BJ (cell line): ENCODE measurements at regions not wholly inside any gene's neighbourhood (a gene's known extent, or its start where the extent isn't known, plus 50 kb on each side); places are given as distances from the start of the nearest gene placed in this dataset.

Experiments used
- CTCF ChIA-PET: fragments of 350-600 bp; formaldehyde crosslinking; extraction: SDS; loops from one replicate; lab custom pipeline; 2021; ENCODE audit warnings: antibody characterized with exemption, inconsistent platforms; lab: Yijun Ruan, JAX
- POLR2A ChIA-PET: fragments of 300-600 bp; sonication (Branson Sonifier 250); formaldehyde crosslinking; extraction: SDS; loops from one replicate; lab custom pipeline; 2021; ENCODE audit warnings: antibody characterized with exemption; lab: Charles Lee
- DNase-seq: peaks from one replicate; pipeline ENCODE4 v3.0.0-alpha.2; 2011; ENCODE audit warnings: low read depth
- H3K27me3 ChIP-seq: 2 replicates; pipeline ENCODE4 v1.6.0; 2011; ENCODE audit warnings: low read length; ENCODE audit not compliant: control insufficient read depth, insufficient read depth
- H3K36me3 ChIP-seq: 2 replicates; pipeline ENCODE4 v1.5.1; 2011; ENCODE audit warnings: low read length; ENCODE audit not compliant: control insufficient read depth, insufficient read depth
- H3K4me3 ChIP-seq: 2 replicates; pipeline ENCODE4 v1.5.1; 2011; ENCODE audit warnings: low read depth, mild to moderate bottlenecking, control low read depth, low read length
- TF ChIP-seq, protein P1 (sequence below): IDR thresholded peaks from 2 replicates; pipeline ENCODE4 v1.5.1; 2011; ENCODE audit warnings: low read depth, mild to moderate bottlenecking, control low read depth, inconsistent platforms, low read length, moderate library complexity; ENCODE audit not compliant: insufficient read depth

DNA sequence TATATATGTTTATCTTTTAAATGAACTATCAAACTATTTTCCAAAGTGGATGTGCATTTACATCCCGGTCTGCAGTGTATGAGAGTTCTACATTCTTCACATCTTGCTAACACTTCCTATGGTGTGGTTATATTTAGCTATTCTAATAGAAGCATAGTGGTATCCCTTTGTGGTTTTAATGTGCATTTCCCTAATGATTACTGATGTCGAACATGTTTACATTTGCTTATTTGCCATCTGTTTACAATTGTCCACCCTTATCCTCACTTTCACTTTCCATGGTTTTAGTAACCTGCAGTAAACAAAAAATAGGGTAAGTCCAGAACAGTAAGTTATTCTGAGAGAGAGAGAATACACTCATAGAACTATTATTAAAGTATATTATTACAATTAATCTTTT is 360.5 kb upstream of the NAALADL2 start:
- TF ChIP-seq, protein P1, sequence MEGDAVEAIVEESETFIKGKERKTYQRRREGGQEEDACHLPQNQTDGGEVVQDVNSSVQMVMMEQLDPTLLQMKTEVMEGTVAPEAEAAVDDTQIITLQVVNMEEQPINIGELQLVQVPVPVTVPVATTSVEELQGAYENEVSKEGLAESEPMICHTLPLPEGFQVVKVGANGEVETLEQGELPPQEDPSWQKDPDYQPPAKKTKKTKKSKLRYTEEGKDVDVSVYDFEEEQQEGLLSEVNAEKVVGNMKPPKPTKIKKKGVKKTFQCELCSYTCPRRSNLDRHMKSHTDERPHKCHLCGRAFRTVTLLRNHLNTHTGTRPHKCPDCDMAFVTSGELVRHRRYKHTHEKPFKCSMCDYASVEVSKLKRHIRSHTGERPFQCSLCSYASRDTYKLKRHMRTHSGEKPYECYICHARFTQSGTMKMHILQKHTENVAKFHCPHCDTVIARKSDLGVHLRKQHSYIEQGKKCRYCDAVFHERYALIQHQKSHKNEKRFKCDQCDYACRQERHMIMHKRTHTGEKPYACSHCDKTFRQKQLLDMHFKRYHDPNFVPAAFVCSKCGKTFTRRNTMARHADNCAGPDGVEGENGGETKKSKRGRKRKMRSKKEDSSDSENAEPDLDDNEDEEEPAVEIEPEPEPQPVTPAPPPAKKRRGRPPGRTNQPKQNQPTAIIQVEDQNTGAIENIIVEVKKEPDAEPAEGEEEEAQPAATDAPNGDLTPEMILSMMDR = no peak

DNA sequence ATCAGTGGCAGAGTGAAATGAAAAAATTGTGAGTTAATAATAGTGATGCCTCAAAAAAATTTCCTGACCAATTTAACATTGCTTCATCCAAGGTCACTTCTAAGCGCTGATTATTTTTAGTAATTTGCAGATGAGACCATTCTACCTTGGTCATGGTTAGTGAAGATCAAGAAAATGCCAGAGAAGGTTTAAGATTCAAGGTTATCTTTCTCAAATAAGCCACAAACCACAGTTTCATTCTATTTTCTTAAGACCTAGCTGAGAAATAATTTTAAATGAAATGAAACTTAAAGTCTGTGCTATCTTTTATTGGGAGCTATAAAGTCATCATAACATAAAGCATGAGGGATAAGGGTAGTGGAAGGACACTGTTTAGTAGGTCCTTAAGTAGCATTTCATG is 353.9 kb upstream of the NAALADL2 start:
- Histone ChIP-seq H3K4me3 (no peak overlapping the region), H3K36me3 (no peaks in the 10 kb centered on the region), H3K27me3 (no peaks in the 10 kb centered on the region)
- ChIA-PET POLR2A (no interaction called here), CTCF (no interaction called here)
- TF ChIP-seq, protein P1 = no peak
- no peak for DNase-seq

More for the DNA sequence above, 360.5 kb upstream of the NAALADL2 start:
- Histone ChIP-seq H3K36me3 (no peaks in the 10 kb centered on the region), H3K27me3 (no peaks in the 10 kb centered on the region), H3K4me3 (no peak overlapping the region)
- DNase-seq = no peak
- POLR2A ChIA-PET = no interaction called here
- CTCF ChIA-PET = interaction anchor here (0.6 to 0.9 kb wide), 3 partner anchors 169 to 579 kb away, joined by 3 read pairs; no protein-coding TSS in a partner anchor

DNA sequence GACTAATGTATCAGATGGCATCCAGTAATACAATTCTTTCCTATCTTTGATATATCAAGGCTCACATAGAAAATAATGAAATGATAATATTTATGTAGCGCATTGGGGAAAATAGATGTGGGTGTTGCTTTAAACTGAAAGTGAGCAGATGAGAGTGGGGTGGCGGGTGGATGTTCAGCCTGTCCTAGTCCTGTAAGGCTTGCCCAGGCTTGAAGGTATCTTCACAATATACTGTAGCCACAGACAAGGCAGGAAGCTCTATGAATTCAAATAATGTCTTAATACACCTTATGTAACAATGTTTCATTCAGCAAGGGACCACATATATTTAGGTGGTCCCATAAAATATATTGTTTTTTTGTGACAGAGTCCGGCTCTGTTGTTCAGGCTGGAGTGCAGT is 334.9 kb upstream of the NAALADL2 start:
- TF ChIP-seq, protein P1 = no peak
- POLR2A ChIA-PET = no interaction called here
- CTCF ChIA-PET = no interaction called here
- DNase-seq = no peak
- no peaks in the 10 kb centered on the region; the same call in 1 of the 2 replicates for H3K36me3 ChIP-seq
- no peak overlapping the region for H3K4me3 ChIP-seq
- H3K27me3 ChIP-seq = no peaks in the 10 kb centered on the region

DNA sequence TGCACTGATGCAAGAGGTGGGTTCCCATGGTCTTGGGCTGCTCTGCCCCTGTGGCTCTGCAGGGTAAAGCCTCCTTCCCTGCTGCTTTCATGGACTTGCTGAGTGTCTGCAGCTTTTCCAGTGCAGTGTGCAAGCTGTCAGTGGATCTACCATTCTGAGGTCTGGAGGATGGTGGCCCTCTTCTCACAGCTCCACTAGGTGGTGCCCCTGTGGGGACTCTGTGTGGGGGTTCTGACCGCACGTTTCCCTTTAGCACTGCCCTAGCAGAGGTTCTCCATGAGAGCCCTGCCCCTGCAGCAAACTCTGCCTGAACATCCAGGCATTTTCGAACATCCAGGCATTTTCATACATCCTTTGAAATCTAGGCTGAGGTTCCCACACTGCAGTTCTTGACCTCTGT is 329.8 kb upstream of the NAALADL2 start:
- no peaks in the 10 kb centered on the region for H3K36me3 ChIP-seq
- H3K27me3 ChIP-seq = no peaks in the 10 kb centered on the region
- TF ChIP-seq, protein P1 = no peak
- POLR2A ChIA-PET = no interaction called here
- H3K4me3 ChIP-seq = no peak overlapping the region
- CTCF ChIA-PET = no interaction called here
- DNase-seq = no peak

DNA sequence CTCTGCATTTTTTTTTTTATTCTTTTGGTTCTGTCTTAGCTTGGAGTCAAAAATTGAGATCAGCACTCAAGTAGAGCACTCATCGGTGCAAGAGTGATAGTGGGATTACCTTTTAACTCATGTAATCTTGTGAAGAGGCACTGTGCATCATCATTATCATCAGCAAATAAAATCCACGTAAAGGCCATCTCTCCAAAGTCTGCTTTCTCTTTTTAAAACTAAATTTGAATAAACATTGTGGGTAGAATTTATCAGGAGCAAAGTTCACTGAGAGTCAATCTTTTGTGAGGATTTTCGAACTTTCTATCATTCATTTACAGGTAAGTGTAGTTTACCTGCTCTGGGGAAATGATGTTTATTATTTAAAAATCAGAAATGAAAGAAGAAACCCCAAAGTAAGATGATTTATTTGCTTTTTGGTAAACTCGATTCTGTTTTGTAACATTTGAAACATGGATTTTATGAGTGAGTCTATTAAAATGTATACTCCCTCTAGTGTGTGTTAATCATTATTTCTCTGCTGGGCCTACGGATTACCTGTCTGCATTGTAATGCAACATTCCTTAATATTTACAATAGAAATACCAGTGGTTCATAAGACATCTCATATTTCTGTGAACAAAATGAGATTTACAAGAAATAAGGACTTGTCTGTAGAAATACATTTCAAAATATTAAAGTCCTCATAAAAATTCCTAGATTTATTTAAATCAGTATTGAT is 327.7 kb upstream of the NAALADL2 start:
- CTCF ChIA-PET = no interaction called here
- POLR2A ChIA-PET = no interaction called here
- TF ChIP-seq, protein P1 = no peak
- no peaks in the 10 kb centered on the region for H3K36me3 ChIP-seq
- H3K4me3 ChIP-seq = no peak overlapping the region
- DNase-seq = no peak
- no peaks in the 10 kb centered on the region for H3K27me3 ChIP-seq
